Effector memory CD8-positive, alpha-beta T cell (primary cell): ENCODE measurements at regions not wholly inside any gene's neighbourhood (a gene's known extent, or its start where the extent isn't known, plus 50 kb on each side); places are given as distances from the start of the nearest gene placed in this dataset.

Source experiments
- ATAC-seq: fragments of 150-1000 bp; cut with Tn5 transposase; replicated peaks from 2 replicates; pipeline ENCODE4 v1.10.0; 2021; ENCODE audit warnings: mild to moderate bottlenecking, moderate library complexity
- DNase-seq, 3 experiments: peaks; one replicate each; pipeline ENCODE4 v3.0.0; 2021
- H3K27ac Mint-ChIP-seq, 2 donors: one replicate each; pipeline ENCODE4 v1.8.0; 2022; ENCODE audit warnings: mild to moderate bottlenecking in 2 of 2, mixed read lengths in 2 of 2, moderate library complexity in 2 of 2
- H3K27me3 Mint-ChIP-seq, 2 donors: one replicate each; pipeline ENCODE4 v1.8.0; 2022; ENCODE audit warnings: mixed read lengths in 2 of 2
- H3K36me3 Mint-ChIP-seq: one replicate; pipeline ENCODE4 v1.8.0; 2022; ENCODE audit warnings: mild to moderate bottlenecking, moderate library complexity, mixed read lengths; ENCODE audit not compliant: insufficient read depth
- H3K4me1 Mint-ChIP-seq, 2 donors: one replicate each; pipeline ENCODE4 v1.8.0; 2022; ENCODE audit warnings: low read depth in 2 of 2, mixed read lengths in 2 of 2
- H3K4me3 Mint-ChIP-seq, 2 donors: one replicate each; pipeline ENCODE4 v1.8.0; 2022; ENCODE audit warnings: mild to moderate bottlenecking in 2 of 2, mixed read lengths in 2 of 2, moderate library complexity in 2 of 2
- H3K9me3 Mint-ChIP-seq, 2 donors: one replicate each; pipeline ENCODE4 v1.8.0; 2022; ENCODE audit warnings: mixed read lengths in 2 of 2

- no peaks in the 10 kb centered on the region for H3K4me1 Mint-ChIP-seq
- peaks cover 3% of the 10 kb centered on the region for H3K36me3 Mint-ChIP-seq
- ATAC-seq (no peak), DNase-seq (no peak)
- no peak overlapping the region for H3K27ac Mint-ChIP-seq
- no peak overlapping the region for H3K4me3 Mint-ChIP-seq
- H3K9me3 Mint-ChIP-seq: peaks cover 10 to 11% of the 10 kb centered on the region in 2 donors
- H3K27me3 Mint-ChIP-seq: peaks cover 0 to 6% of the 10 kb centered on the region in 2 donors
These were observed 146.8 kb upstream of the B3GALT2 start for GRCh38 chr1:193333166-193333565.

- H3K36me3 Mint-ChIP-seq: peaks cover 3% of the 10 kb centered on the region
- DNase-seq (no peak), ATAC-seq (no peak)
- H3K4me1 Mint-ChIP-seq: no peaks in the 10 kb centered on the region
- H3K9me3 Mint-ChIP-seq: peaks cover 0 to 6% of the 10 kb centered on the region in 2 donors
- H3K4me3 Mint-ChIP-seq: no peak overlapping the region
- H3K27ac Mint-ChIP-seq: no peak overlapping the region
- peaks cover 0 to 6% of the 10 kb centered on the region in 2 donors for H3K27me3 Mint-ChIP-seq
These were observed 139.9 kb upstream of the B3GALT2 start for GRCh38 chr1:193326296-193326695.

GRCh38 chr1:193325771-193326170 is 139.4 kb upstream of the B3GALT2 start:
- H3K4me1 Mint-ChIP-seq: no peaks in the 10 kb centered on the region
- no peak for ATAC-seq
- H3K9me3 Mint-ChIP-seq: peaks cover 0 to 4% of the 10 kb centered on the region in 2 donors
- no peak for DNase-seq
- peaks cover 3% of the 10 kb centered on the region for H3K36me3 Mint-ChIP-seq
- peaks cover 0 to 6% of the 10 kb centered on the region in 2 donors for H3K27me3 Mint-ChIP-seq
- no peak overlapping the region for H3K27ac Mint-ChIP-seq
- no peak overlapping the region for H3K4me3 Mint-ChIP-seq

- no peak for ATAC-seq
- H3K9me3 Mint-ChIP-seq: peaks cover 0 to 4% of the 10 kb centered on the region in 2 donors
- H3K4me3 Mint-ChIP-seq: no peak overlapping the region
- DNase-seq: no peak
- no peaks in the 10 kb centered on the region for H3K4me1 Mint-ChIP-seq
- H3K36me3 Mint-ChIP-seq: peaks cover 3% of the 10 kb centered on the region
- H3K27ac Mint-ChIP-seq: no peak overlapping the region
- H3K27me3 Mint-ChIP-seq: peaks cover 0 to 5% of the 10 kb centered on the region in 2 donors
These were observed 138.6 kb upstream of the B3GALT2 start for GRCh38 chr1:193325042-193325441.

GRCh38 chr1:193322211-193322610 is 135.8 kb upstream of the B3GALT2 start:
- Mint-ChIP-seq H3K4me1 (no peaks in the 10 kb centered on the region), H3K36me3 (no peaks in the 10 kb centered on the region), H3K4me3 (no peak overlapping the region), H3K27me3 (no peaks in the 10 kb centered on the region), H3K9me3 (no peaks in the 10 kb centered on the region), H3K27ac (no peak overlapping the region)
- ATAC-seq (no peak), DNase-seq (no peak)

GRCh38 chr1:193321242-193321840 is 134.9 kb upstream of the B3GALT2 start:
- Mint-ChIP-seq H3K4me1 (no peaks in the 10 kb centered on the region), H3K36me3 (no peaks in the 10 kb centered on the region), H3K27me3 (no peaks in the 10 kb centered on the region), H3K4me3 (no peak overlapping the region), H3K9me3 (no peaks in the 10 kb centered on the region), H3K27ac (no peak overlapping the region)
- DNase-seq (no peak), ATAC-seq (no peak)

GRCh38 chr1:193320270-193320669 is 133.9 kb upstream of the B3GALT2 start:
- DNase-seq: no peak
- Mint-ChIP-seq H3K36me3 (no peaks in the 10 kb centered on the region), H3K27me3 (no peaks in the 10 kb centered on the region), H3K9me3 (no peaks in the 10 kb centered on the region), H3K27ac (no peak overlapping the region), H3K4me3 (no peak overlapping the region), H3K4me1 (no peaks in the 10 kb centered on the region)
- ATAC-seq: no peak

GRCh38 chr1:193318347-193318746 is 131.9 kb upstream of the B3GALT2 start:
- Mint-ChIP-seq H3K27ac (no peak overlapping the region), H3K27me3 (no peaks in the 10 kb centered on the region), H3K9me3 (no peaks in the 10 kb centered on the region), H3K4me3 (no peak overlapping the region), H3K36me3 (no peaks in the 10 kb centered on the region), H3K4me1 (no peaks in the 10 kb centered on the region)
- DNase-seq: no peak
- ATAC-seq: no peak

GRCh38 chr1:193313354-193314140 is 127.1 kb upstream of the B3GALT2 start:
- no peaks in the 10 kb centered on the region for H3K27me3 Mint-ChIP-seq
- ATAC-seq (no peak), DNase-seq (no peak)
- no peaks in the 10 kb centered on the region for H3K9me3 Mint-ChIP-seq
- no peak overlapping the region for H3K27ac Mint-ChIP-seq
- peaks cover 16 to 21% of the 10 kb centered on the region in 2 donors for H3K4me1 Mint-ChIP-seq
- no peak overlapping the region for H3K4me3 Mint-ChIP-seq
- H3K36me3 Mint-ChIP-seq: peaks cover 3% of the 10 kb centered on the region

GRCh38 chr1:193312432-193312831 is 126.0 kb upstream of the B3GALT2 start:
- H3K27me3 Mint-ChIP-seq: no peaks in the 10 kb centered on the region
- peak overlapping the region in 1 of 2 donors; percentile 32 for H3K4me3 Mint-ChIP-seq
- DNase-seq (no peak), ATAC-seq (no peak)
- peaks cover 16 to 21% of the 10 kb centered on the region in 2 donors for H3K4me1 Mint-ChIP-seq
- no peak overlapping the region for H3K27ac Mint-ChIP-seq
- H3K36me3 Mint-ChIP-seq: peaks cover 3% of the 10 kb centered on the region
- H3K9me3 Mint-ChIP-seq: no peaks in the 10 kb centered on the region

GRCh38 chr1:193311226-193311948 is 125.0 kb upstream of the B3GALT2 start:
- Mint-ChIP-seq H3K27me3 (no peaks in the 10 kb centered on the region), H3K4me3 (peak overlapping the region; percentile 36 to 45), H3K9me3 (no peaks in the 10 kb centered on the region), H3K4me1 (peaks cover 16 to 21% of the 10 kb centered on the region in 2 donors), H3K36me3 (peaks cover 3% of the 10 kb centered on the region), H3K27ac (peak overlapping the region; percentile 23 to 64)
- ATAC-seq (peak; percentile 43), DNase-seq (no peak)

- no peak for ATAC-seq
- Mint-ChIP-seq H3K4me3 (peak overlapping the region in 1 of 2 donors; percentile 0), H3K9me3 (no peaks in the 10 kb centered on the region), H3K27me3 (no peaks in the 10 kb centered on the region), H3K36me3 (peaks cover 3% of the 10 kb centered on the region), H3K27ac (peak overlapping the region in 1 of 2 donors; percentile 64), H3K4me1 (peaks cover 16 to 21% of the 10 kb centered on the region in 2 donors)
- DNase-seq: no peak
These were observed 124.2 kb upstream of the B3GALT2 start for GRCh38 chr1:193310564-193310963.

GRCh38 chr1:193309936-193310475 is 123.6 kb upstream of the B3GALT2 start:
- ATAC-seq (no peak), DNase-seq (no peak)
- Mint-ChIP-seq H3K4me1 (peaks cover 16 to 21% of the 10 kb centered on the region in 2 donors), H3K27ac (no peak overlapping the region), H3K36me3 (peaks cover 3% of the 10 kb centered on the region), H3K4me3 (no peak overlapping the region), H3K27me3 (no peaks in the 10 kb centered on the region), H3K9me3 (no peaks in the 10 kb centered on the region)
